ENCODE measurements at regions not wholly inside any gene's neighbourhood (a gene's known extent, or its start where the extent isn't known, plus 50 kb on each side); places are given as distances from the start of the nearest gene placed in this dataset.

GRCh38 chr18:6561420-6561861 is 146.7 kb upstream of the L3MBTL4 start:
- TF ChIP-seq ZNF138 (CRISPR knock-in tag; conservative IDR thresholded peaks at IDR 0.05) (no peak), CTCF (IDR thresholded peaks at IDR 0.05) (no peak), CREB1 (CRISPR knock-in tag; IDR thresholded peaks at IDR 0.05) (no peak), ZNF423 (CRISPR knock-in tag; IDR thresholded peaks at IDR 0.05) (no peak), USF1 (CRISPR knock-in tag; IDR thresholded peaks at IDR 0.05) (no peak), FOXP4 (CRISPR knock-in tag; IDR thresholded peaks at IDR 0.05) (no peak), NR1H2 (CRISPR knock-in tag; IDR thresholded peaks at IDR 0.05) (no peak), ZNF425 (CRISPR knock-in tag; conservative IDR thresholded peaks at IDR 0.05) (no peak), NFYB (CRISPR knock-in tag; conservative IDR thresholded peaks at IDR 0.05; ENCODE audit: low read depth) (no peak), TEAD4 (CRISPR knock-in tag; IDR thresholded peaks at IDR 0.05) (no peak), SP1 (CRISPR knock-in tag; conservative IDR thresholded peaks at IDR 0.05) (no peak), JUN (CRISPR knock-in tag; IDR thresholded peaks at IDR 0.05) (no peak)
